ENCODE measurements at regions not wholly inside any gene's neighbourhood (a gene's known extent, or its start where the extent isn't known, plus 50 kb on each side); places are given as distances from the start of the nearest gene placed in this dataset.

DNA sequence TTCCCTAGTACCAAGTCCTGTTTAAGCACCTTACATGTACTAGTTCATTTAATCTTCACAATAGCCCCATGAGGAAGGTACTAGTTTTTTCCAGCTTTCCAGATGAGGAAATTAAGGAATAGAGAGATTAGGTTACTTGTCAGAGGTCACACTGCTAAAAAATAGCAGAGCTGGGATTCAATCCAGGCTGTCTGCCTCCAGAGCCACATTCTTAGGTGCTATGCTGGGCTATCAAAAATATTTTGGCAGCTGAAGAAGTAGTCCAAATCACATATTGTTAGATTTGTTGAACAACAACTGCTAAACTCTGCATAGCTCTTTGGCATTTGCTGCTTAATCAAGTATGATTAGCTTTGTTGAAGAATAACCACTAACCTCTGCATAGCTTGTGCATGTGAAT, 591.5 kb upstream of the KLF4 start:
- TF ChIP-seq, protein P1, sequence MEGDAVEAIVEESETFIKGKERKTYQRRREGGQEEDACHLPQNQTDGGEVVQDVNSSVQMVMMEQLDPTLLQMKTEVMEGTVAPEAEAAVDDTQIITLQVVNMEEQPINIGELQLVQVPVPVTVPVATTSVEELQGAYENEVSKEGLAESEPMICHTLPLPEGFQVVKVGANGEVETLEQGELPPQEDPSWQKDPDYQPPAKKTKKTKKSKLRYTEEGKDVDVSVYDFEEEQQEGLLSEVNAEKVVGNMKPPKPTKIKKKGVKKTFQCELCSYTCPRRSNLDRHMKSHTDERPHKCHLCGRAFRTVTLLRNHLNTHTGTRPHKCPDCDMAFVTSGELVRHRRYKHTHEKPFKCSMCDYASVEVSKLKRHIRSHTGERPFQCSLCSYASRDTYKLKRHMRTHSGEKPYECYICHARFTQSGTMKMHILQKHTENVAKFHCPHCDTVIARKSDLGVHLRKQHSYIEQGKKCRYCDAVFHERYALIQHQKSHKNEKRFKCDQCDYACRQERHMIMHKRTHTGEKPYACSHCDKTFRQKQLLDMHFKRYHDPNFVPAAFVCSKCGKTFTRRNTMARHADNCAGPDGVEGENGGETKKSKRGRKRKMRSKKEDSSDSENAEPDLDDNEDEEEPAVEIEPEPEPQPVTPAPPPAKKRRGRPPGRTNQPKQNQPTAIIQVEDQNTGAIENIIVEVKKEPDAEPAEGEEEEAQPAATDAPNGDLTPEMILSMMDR (IDR thresholded peaks at IDR 0.05): no peak

DNA sequence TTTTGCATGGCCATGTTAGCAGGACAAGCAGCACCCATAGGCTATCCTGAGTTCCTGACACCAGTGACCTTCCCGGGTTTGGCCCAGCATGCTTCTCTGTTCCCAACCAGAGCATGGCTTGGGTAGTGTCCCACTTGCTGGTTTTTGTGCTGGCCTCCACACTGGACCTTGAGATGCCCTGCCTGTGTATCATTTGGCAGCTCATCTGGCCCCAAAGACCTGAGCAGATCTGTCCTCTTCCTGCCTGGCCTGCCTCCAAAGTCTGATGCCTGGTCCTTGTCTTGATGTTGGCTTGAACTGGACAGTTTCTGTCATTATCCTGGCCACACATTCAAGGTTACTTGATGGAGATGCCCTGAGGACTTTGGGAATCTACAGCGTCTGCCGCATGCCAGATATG, 590.7 kb upstream of the KLF4 start:
- TF ChIP-seq, protein P1 (IDR thresholded peaks at IDR 0.05): no peak

DNA sequence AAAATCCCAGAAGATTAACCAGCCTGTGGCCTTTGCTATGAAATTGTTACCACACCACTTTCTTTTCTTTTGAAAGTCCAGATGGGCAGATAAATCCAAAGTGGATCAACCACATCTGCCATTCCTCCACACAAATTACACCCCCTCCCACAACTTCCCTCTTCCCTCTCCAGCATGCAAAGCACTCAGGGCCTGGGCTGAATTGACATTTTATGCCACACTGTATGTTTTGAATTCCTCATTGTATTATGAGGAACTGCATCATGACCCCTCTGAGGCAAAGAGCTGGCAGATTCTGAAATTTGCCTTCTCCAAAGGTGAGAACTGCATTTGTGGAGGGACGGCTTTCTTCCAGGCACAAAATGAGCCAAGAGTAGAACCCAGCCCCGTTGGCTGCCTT, 589.2 kb upstream of the KLF4 start:
- TF ChIP-seq, protein P1 (IDR thresholded peaks at IDR 0.05): no peak

DNA sequence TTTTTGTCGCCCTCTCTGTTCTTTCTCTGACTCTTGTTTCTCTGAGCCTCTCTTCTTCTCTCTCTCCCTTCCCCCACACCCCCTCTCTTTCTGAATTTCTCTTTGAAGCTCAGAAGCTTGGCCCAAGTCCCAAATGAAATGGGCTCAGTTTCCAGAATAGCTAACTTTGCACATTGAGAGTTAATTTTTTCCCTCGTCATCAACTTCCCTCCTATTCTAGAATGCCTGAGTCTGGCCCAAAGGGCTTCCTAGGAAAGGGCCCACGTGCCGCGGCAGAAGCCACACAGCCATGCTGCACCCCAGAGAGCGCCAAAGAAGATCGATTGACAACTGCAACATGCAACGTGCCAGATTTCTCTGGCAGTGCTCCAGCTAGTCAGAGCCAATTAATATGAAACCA, 588.8 kb upstream of the KLF4 start:
- TF ChIP-seq, protein P1 (IDR thresholded peaks at IDR 0.05): no peak

DNA sequence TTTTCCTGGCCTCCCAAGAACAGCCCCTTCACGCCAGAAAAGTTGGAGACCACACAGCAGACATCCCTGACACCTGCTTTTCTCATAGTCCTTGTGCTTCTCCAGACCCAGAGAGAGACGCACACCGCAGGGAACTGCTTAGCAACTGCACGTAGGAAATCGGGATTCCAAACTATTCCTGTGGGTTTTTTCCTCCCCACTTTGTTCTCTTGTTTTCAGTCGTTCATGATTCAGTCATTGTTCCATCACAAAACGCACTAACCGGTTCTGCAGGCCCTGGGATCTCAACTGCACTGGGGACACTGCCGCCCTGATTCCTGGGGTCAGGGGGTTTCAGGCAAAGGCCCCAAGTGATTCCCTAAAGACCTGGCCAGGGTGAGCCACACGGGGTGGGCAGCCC, 588.0 kb upstream of the KLF4 start:
- TF ChIP-seq, protein P1 (IDR thresholded peaks at IDR 0.05): no peak

DNA sequence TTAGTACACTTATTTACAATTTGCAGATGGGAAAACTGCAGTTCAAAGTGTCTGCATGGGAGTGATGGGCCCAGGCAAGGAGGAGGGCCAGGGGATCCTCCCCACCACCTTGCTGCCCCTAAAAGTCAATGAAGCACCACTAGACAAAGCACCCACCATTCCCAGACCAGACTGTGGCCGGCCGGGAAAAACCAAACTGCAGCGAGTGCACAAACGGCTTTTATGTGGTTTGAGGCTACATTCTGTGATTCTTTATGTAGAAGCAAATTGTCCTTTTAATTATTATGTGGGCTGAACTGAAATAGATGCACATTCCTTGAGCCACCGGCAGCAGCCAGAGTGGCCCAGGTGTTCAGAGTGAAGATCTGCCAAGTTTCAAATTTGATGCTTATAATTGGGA, 585.3 kb upstream of the KLF4 start:
- TF ChIP-seq, protein P1 (IDR thresholded peaks at IDR 0.05): no peak

DNA sequence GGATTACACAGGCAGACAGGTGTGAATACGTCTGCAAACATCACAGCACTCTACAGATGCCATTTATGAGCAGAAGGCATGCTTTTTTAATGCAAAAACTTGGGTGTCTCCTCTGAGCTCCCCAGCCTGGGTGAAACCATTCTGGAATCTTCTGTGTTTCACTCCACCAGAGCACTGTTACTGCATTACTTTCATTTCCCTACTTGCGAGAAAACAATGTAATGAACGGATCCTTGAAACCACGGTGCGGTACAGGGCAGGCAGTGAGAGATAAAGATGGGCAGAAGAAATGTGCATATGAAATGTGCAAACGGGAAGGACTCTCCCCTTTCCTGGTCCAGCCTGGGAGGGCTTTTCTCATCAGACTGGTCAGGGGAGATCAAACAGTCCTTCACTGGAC, 584.3 kb upstream of the KLF4 start:
- TF ChIP-seq, protein P1 (IDR thresholded peaks at IDR 0.05): no peak

DNA sequence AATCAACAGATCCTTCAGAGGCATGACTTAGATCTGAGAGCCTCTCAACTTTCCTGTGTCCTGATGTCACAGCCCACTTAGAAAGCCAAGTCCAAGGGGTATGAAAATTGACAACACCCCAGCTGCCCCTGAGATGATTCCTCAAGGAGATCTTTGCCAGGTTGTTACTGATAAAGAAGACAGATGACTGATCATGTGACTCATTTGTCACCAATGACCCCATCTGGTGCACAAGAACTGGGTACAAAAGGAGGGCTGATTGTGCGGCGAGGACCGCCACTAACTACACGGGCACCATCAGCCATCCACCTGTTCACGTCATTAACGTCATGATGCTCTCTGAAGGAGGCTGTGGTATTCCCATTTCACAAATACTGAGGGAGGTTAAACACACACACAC, 583.2 kb upstream of the KLF4 start:
- TF ChIP-seq, protein P1 (IDR thresholded peaks at IDR 0.05): no peak

Data from LNCAP (cell line).